ENCODE measurements at regions not wholly inside any gene's neighbourhood (a gene's known extent, or its start where the extent isn't known, plus 50 kb on each side); places are given as distances from the start of the nearest gene placed in this dataset.

GRCh38 chr12:88753066-88753465 is 172.8 kb upstream of the KITLG start:
- TF ChIP-seq EZH2 (IDR thresholded peaks at IDR 0.05; ENCODE audit: low read depth): no peak
- TF ChIP-seq CTCF (conservative IDR thresholded peaks at IDR 0.05): no peak
